Endodermal cell (in vitro differentiated cells): ENCODE measurements at regions not wholly inside any gene's neighbourhood (a gene's known extent, or its start where the extent isn't known, plus 50 kb on each side); places are given as distances from the start of the nearest gene placed in this dataset.

Experiments
- DNase-seq: peaks from one replicate; pipeline ENCODE4 v3.0.0-alpha.2; 2017
- H3K27ac ChIP-seq: 2 replicates; pipeline ENCODE4 v1.5.1; 2013; ENCODE audit warnings: mild to moderate bottlenecking, low read depth, low read length, moderate library complexity
- H3K27me3 ChIP-seq: 2 replicates; pipeline ENCODE4 v1.6.1; 2013; ENCODE audit warnings: mild to moderate bottlenecking, low read length, moderate library complexity; ENCODE audit not compliant: insufficient read depth, control insufficient read depth, poor library complexity, severe bottlenecking
- H3K36me3 ChIP-seq: 2 replicates; pipeline ENCODE4 v1.7.0; 2013; ENCODE audit warnings: mild to moderate bottlenecking, low read length, moderate library complexity; ENCODE audit not compliant: control insufficient read depth, insufficient read depth
- H3K4me1 ChIP-seq: one replicate; pipeline ENCODE4 v1.7.0; 2013; ENCODE audit warnings: low read length; ENCODE audit not compliant: control insufficient read depth, insufficient read depth
- H3K4me3 ChIP-seq: 2 replicates; pipeline ENCODE4 v1.5.1; 2013; ENCODE audit warnings: mild to moderate bottlenecking, low read length, moderate library complexity
- H3K9ac ChIP-seq: 2 replicates; pipeline ENCODE4 v1.6.1; 2013; ENCODE audit warnings: mild to moderate bottlenecking, low read length, moderate library complexity; ENCODE audit not compliant: poor library complexity, severe bottlenecking; ENCODE audit errors: extremely low read depth
- H3K9me3 ChIP-seq: 2 replicates; pipeline ENCODE4 v1.6.1; 2013; ENCODE audit warnings: mild to moderate bottlenecking, low read length, moderate library complexity; ENCODE audit not compliant: control insufficient read depth
- H3K27ac Mint-ChIP-seq: 2 replicates; pipeline ENCODE4 v1.8.0; 2020; ENCODE audit warnings: mixed read lengths
- H3K27me3 Mint-ChIP-seq: 2 replicates; pipeline ENCODE4 v1.8.0; 2021; ENCODE audit warnings: mild to moderate bottlenecking, mixed read lengths; ENCODE audit not compliant: insufficient read depth
- H3K36me3 Mint-ChIP-seq: 2 replicates; pipeline ENCODE4 v1.8.0; 2020; ENCODE audit warnings: low read depth, mixed read lengths
- H3K4me1 Mint-ChIP-seq: 2 replicates; pipeline ENCODE4 v1.8.0; 2020; ENCODE audit warnings: mixed read lengths
- H3K4me3 Mint-ChIP-seq: 2 replicates; pipeline ENCODE4 v1.8.0; 2020; ENCODE audit warnings: mild to moderate bottlenecking, moderate library complexity, mixed read lengths
- H3K9me3 Mint-ChIP-seq: 2 replicates; pipeline ENCODE4 v1.8.0; 2020; ENCODE audit warnings: mild to moderate bottlenecking, mixed read lengths
- CTCF ChIP-seq: fragments of 200-600 bp; sonication (generic); conservative IDR thresholded peaks from 2 replicates; pipeline ENCODE4 v1.5.0; 2021; ENCODE audit warnings: antibody characterized with exemption, mild to moderate bottlenecking
- WGBS, 2 experiments: methylation state at CpG; one replicate each; pipeline versions ENCODE4 v1.1.5 to v1.1.7; 2013; ENCODE audit warnings: missing lambda C conversion rate in 2 of 2, mixed read lengths in 1 of 2; ENCODE audit not compliant: insufficient coverage in 1 of 2, insufficient read length in 1 of 2; 5-methylcytosine and 5-hydroxymethylcytosine counted together

- no peak overlapping the region for H3K4me3 Mint-ChIP-seq
- no peaks in the 10 kb centered on the region for H3K9me3 ChIP-seq
- H3K9me3 Mint-ChIP-seq = peaks cover 15% of the 10 kb centered on the region
- H3K27me3 Mint-ChIP-seq = no peaks in the 10 kb centered on the region
- no peaks in the 10 kb centered on the region for H3K4me1 Mint-ChIP-seq
- no peak overlapping the region for H3K27ac ChIP-seq
- H3K36me3 ChIP-seq = no peaks in the 10 kb centered on the region
- TF ChIP-seq CTCF = no peak
- DNase-seq = peak; percentile 50
- H3K4me1 ChIP-seq = no peaks in the 10 kb centered on the region
- no peak overlapping the region for H3K27ac Mint-ChIP-seq
- no peaks in the 10 kb centered on the region for H3K27me3 ChIP-seq
- no peak overlapping the region for H3K9ac ChIP-seq
- 82 to 100% methylated on average over 1 of the region's 1 CpG for WGBS, 2 experiments
- H3K36me3 Mint-ChIP-seq = no peaks in the 10 kb centered on the region
- no peak overlapping the region for H3K4me3 ChIP-seq
These were observed 413.2 kb downstream of the PPARGC1A start for GRCh38 chr4:23476515-23477090.

GRCh38 chr4:23463071-23463470 lies 426.8 kb downstream of the PPARGC1A start:
- TF ChIP-seq CTCF = no peak
- Histone ChIP-seq H3K27me3 (no peaks in the 10 kb centered on the region), H3K4me1 (no peaks in the 10 kb centered on the region), H3K36me3 (no peaks in the 10 kb centered on the region), H3K9me3 (peaks cover 7% of the 10 kb centered on the region), H3K9ac (no peak overlapping the region), H3K27ac (no peak overlapping the region), H3K4me3 (no peak overlapping the region)
- H3K4me3 Mint-ChIP-seq = no peak overlapping the region
- H3K4me1 Mint-ChIP-seq = no peaks in the 10 kb centered on the region
- H3K27ac Mint-ChIP-seq = no peak overlapping the region
- peaks cover 15% of the 10 kb centered on the region for H3K9me3 Mint-ChIP-seq
- DNase-seq = no peak
- H3K36me3 Mint-ChIP-seq = peaks cover under 1% of the 10 kb centered on the region
- no peaks in the 10 kb centered on the region for H3K27me3 Mint-ChIP-seq

- H3K9me3 ChIP-seq = no peaks in the 10 kb centered on the region
- no peaks in the 10 kb centered on the region for H3K4me1 ChIP-seq
- H3K4me3 Mint-ChIP-seq = no peak overlapping the region
- H3K27me3 ChIP-seq = no peaks in the 10 kb centered on the region
- DNase-seq = no peak
- H3K36me3 ChIP-seq = no peaks in the 10 kb centered on the region
- no peaks in the 10 kb centered on the region for H3K27me3 Mint-ChIP-seq
- no peak overlapping the region for H3K27ac Mint-ChIP-seq
- H3K9ac ChIP-seq = no peak overlapping the region
- TF ChIP-seq CTCF = no peak
- peaks cover 7% of the 10 kb centered on the region for H3K4me1 Mint-ChIP-seq
- WGBS, 2 experiments = 86% methylated on average over 1 of the region's 1 CpG; no CpG with 5 or more reads in 1 of the 2 experiments
- H3K9me3 Mint-ChIP-seq = no peaks in the 10 kb centered on the region
- H3K4me3 ChIP-seq = no peak overlapping the region
- H3K36me3 Mint-ChIP-seq = no peaks in the 10 kb centered on the region
- no peak overlapping the region for H3K27ac ChIP-seq
These were observed 431.8 kb downstream of the PPARGC1A start for GRCh38 chr4:23458054-23458453.
